GM23338 (cell line): ENCODE measurements at regions not wholly inside any gene's neighbourhood (a gene's known extent, or its start where the extent isn't known, plus 50 kb on each side); places are given as distances from the start of the nearest gene placed in this dataset.

Experiments used
- ATAC-seq: fragments of 200-7000 bp; cut with Tn5 transposase; 3 replicates; pipeline ENCODE4 v1.9.1; 2020
- DNase-seq: peaks from one replicate; pipeline ENCODE4 v3.0.0-alpha.2; 2015; ENCODE audit warnings: low spot score
- H2AFZ ChIP-seq: fragments of 200-600 bp; sonication (generic); 2 replicates; pipeline ENCODE4 v1.8.0; 2016; ENCODE audit warnings: antibody characterized with exemption, mild to moderate bottlenecking, moderate library complexity
- H3F3A ChIP-seq: fragments of 200-600 bp; sonication (generic); replicated peaks from 2 replicates; pipeline ENCODE4 v1.8.0; 2017; ENCODE audit warnings: antibody characterized with exemption, mixed run types, low read depth
- H3K27ac ChIP-seq: fragments of 200-600 bp; sonication (generic); 2 replicates; pipeline ENCODE4 v1.6.1; 2016; ENCODE audit warnings: low read depth
- H3K27me3 ChIP-seq: fragments of 200-600 bp; sonication (generic); 2 replicates; pipeline ENCODE4 v1.8.0; 2016; ENCODE audit warnings: mild to moderate bottlenecking, mixed run types, moderate library complexity; ENCODE audit not compliant: insufficient read depth
- H3K36me3 ChIP-seq: fragments of 200-600 bp; sonication (generic); 2 replicates; pipeline ENCODE4 v1.8.0; 2016; ENCODE audit warnings: mild to moderate bottlenecking; ENCODE audit not compliant: insufficient read depth
- H3K4me1 ChIP-seq: fragments of 200-600 bp; sonication (generic); 2 replicates; pipeline ENCODE4 v1.8.0; 2016; ENCODE audit warnings: mild to moderate bottlenecking, moderate library complexity; ENCODE audit not compliant: insufficient read depth
- H3K4me2 ChIP-seq: fragments of 200-600 bp; sonication (generic); 2 replicates; pipeline ENCODE4 v1.7.1; 2017; ENCODE audit warnings: mixed run types
- H3K4me3 ChIP-seq: fragments of 200-600 bp; sonication (generic); 2 replicates; pipeline ENCODE4 v1.6.1; 2016; ENCODE audit warnings: mixed run types
- H3K79me2 ChIP-seq: fragments of 200-600 bp; sonication (generic); replicated peaks from 2 replicates; pipeline ENCODE4 v1.8.0; 2017; ENCODE audit warnings: mild to moderate bottlenecking; ENCODE audit not compliant: insufficient read depth
- H3K9me2 ChIP-seq: fragments of 200-600 bp; sonication (generic); 2 replicates; pipeline ENCODE4 v1.8.0; 2017; ENCODE audit not compliant: insufficient read depth
- H4K20me1 ChIP-seq: fragments of 200-600 bp; sonication (generic); replicated peaks from 2 replicates; pipeline ENCODE4 v1.8.0; 2017; ENCODE audit warnings: mild to moderate bottlenecking; ENCODE audit not compliant: insufficient read depth
- H3K27ac Mint-ChIP-seq: 2 replicates; pipeline ENCODE4 v1.8.0; 2020; ENCODE audit warnings: inconsistent platforms, mild to moderate bottlenecking, moderate library complexity, mixed read lengths
- H3K27me3 Mint-ChIP-seq: 3 replicates; pipeline ENCODE4 v1.8.0; 2022; ENCODE audit warnings: low read depth, mild to moderate bottlenecking, moderate library complexity, mixed read lengths, inconsistent platforms; ENCODE audit not compliant: insufficient read depth, poor library complexity
- H3K36me3 Mint-ChIP-seq: 3 replicates; pipeline ENCODE4 v1.8.0; 2021; ENCODE audit warnings: low read depth, mild to moderate bottlenecking, inconsistent platforms, moderate library complexity, mixed read lengths
- H3K4me1 Mint-ChIP-seq: 3 replicates; pipeline ENCODE4 v1.8.0; 2020; ENCODE audit warnings: mild to moderate bottlenecking, inconsistent platforms, mixed read lengths
- H3K4me3 Mint-ChIP-seq: 3 replicates; pipeline ENCODE4 v1.8.0; 2021; ENCODE audit warnings: moderate library complexity, mild to moderate bottlenecking, inconsistent platforms, mixed read lengths
- H3K9me3 Mint-ChIP-seq: 3 replicates; pipeline ENCODE4 v1.8.0; 2020; ENCODE audit warnings: moderate library complexity, mild to moderate bottlenecking, inconsistent platforms, mixed read lengths
- CREB1 ChIP-seq: fragments of 250-450 bp; sonication (Bioruptor Pico); IDR thresholded peaks from 2 replicates; pipeline ENCODE4 v1.5.0; 2020; ENCODE audit warnings: low read depth, mild to moderate bottlenecking, moderate library complexity
- CTCF ChIP-seq, 2 experiments: fragments of 200-600 bp in 1 of 2; sonication (generic) in 1 of 2; conservative IDR thresholded peaks; 2 replicates each; pipeline versions ENCODE4 v1.5.1 to v1.6.1; 2016 to 2017; ENCODE audit warnings: antibody characterized with exemption in 2 of 2, low read depth in 2 of 2, mild to moderate bottlenecking in 2 of 2, moderate library complexity in 1 of 2
- EZH2 ChIP-seq: fragments of 200-600 bp; sonication (generic); IDR thresholded peaks from one replicate; pipeline ENCODE4 v1.8.0; 2017; ENCODE audit warnings: antibody characterized with exemption, mild to moderate bottlenecking, low read depth; ENCODE audit not compliant: unreplicated experiment
- EZH2phosphoT487 ChIP-seq: fragments of 200-600 bp; sonication (generic); IDR thresholded peaks from one replicate; pipeline ENCODE4 v1.8.1; 2018; ENCODE audit warnings: antibody characterized with exemption; ENCODE audit not compliant: unreplicated experiment
- JUNB ChIP-seq: IDR thresholded peaks from one replicate; pipeline ENCODE4 v1.6.1; 2016; ENCODE audit warnings: antibody characterized with exemption; ENCODE audit not compliant: unreplicated experiment
- NANOG ChIP-seq: IDR thresholded peaks from 2 replicates; pipeline ENCODE4 v1.6.1; 2016; ENCODE audit warnings: antibody characterized with exemption, borderline replicate concordance
- POLR2AphosphoS5 ChIP-seq: IDR thresholded peaks from 2 replicates; pipeline ENCODE4 v1.6.1; 2016; ENCODE audit warnings: antibody characterized with exemption, low read depth
- REST ChIP-seq: IDR thresholded peaks from one replicate; pipeline ENCODE4 v1.6.1; 2018; ENCODE audit warnings: antibody characterized with exemption; ENCODE audit not compliant: unreplicated experiment
- STAT1 ChIP-seq: IDR thresholded peaks from one replicate; pipeline ENCODE4 v1.6.1; 2016; ENCODE audit warnings: antibody characterized with exemption; ENCODE audit not compliant: unreplicated experiment
- ZNF114 ChIP-seq: fragments of 250-450 bp; sonication (Bioruptor Pico); IDR thresholded peaks from 2 replicates; pipeline ENCODE4 v1.5.0; 2020; ENCODE audit warnings: mild to moderate bottlenecking, moderate library complexity
- ZNF331 ChIP-seq: fragments of 250-450 bp; sonication (Bioruptor Pico); IDR thresholded peaks from 2 replicates; pipeline ENCODE4 v1.5.0; 2020; ENCODE audit warnings: low read depth, mild to moderate bottlenecking, moderate library complexity
- ZNF462 ChIP-seq: fragments of 250-450 bp; sonication (Bioruptor Pico); IDR thresholded peaks from 2 replicates; pipeline ENCODE4 v1.5.0; 2020; ENCODE audit warnings: mild to moderate bottlenecking, moderate library complexity
- TF ChIP-seq, protein P1 (sequence below): IDR thresholded peaks from 2 replicates; pipeline ENCODE4 v1.6.1; 2016; ENCODE audit warnings: antibody characterized with exemption

DNA sequence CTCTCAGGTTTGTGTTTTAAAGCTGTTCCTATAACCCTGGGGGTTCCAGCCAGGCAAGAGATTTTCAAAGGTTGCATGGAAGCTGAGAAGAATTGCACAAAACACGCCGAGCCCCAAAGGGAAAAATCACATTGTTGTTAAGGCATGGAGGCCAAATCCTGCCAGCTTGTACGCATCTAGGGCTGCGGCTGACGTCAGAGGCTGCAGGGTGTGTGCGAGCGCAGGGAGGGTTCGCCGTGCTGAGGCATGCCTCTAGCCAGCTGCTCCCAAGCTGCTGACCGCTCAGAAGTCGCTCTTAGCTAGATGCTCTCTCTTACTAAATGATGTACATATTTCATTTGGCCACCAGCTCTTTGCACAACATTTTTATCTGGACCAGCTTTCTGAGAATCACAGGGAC is 191.8 kb downstream of the LPIN1 start (continued):
- TF ChIP-seq ZNF331 (CRISPR knock-in tag) (no peak), CREB1 (CRISPR knock-in tag) (no peak), STAT1 (no peak)

GRCh38 chr2:11939523-11939922 is 193.1 kb downstream of the LPIN1 start:
- no peaks in the 10 kb centered on the region for H3K27me3 Mint-ChIP-seq
- Histone ChIP-seq H3K4me2 (no peak overlapping the region), H3K4me1 (no peaks in the 10 kb centered on the region), H4K20me1 (no peaks in the 10 kb centered on the region), H3K4me3 (no peak overlapping the region), H2AFZ (no peak overlapping the region), H3K27me3 (no peaks in the 10 kb centered on the region), H3K79me2 (no peaks in the 10 kb centered on the region), H3K27ac (no peak overlapping the region), H3K36me3 (no peaks in the 10 kb centered on the region), H3F3A (no peaks in the 10 kb centered on the region), H3K9me2 (peaks cover 7% of the 10 kb centered on the region; the same call in 1 of the 2 replicates)
- H3K9me3 Mint-ChIP-seq = no peaks in the 10 kb centered on the region
- DNase-seq = no peak
- 0 out of 3 replicates have a peak, but pooled peaks cover 2% of the 10 kb centered on the region for H3K4me1 Mint-ChIP-seq
- no peak overlapping the region for H3K27ac Mint-ChIP-seq
- ATAC-seq = no peak
- TF ChIP-seq NANOG (no peak), JUNB (no peak), ZNF114 (no peak), ZNF331 (CRISPR knock-in tag) (no peak), STAT1 (no peak), REST (no peak), POLR2AphosphoS5 (no peak), EZH2 (no peak), ZNF462 (no peak), EZH2phosphoT487 (no peak), CREB1 (CRISPR knock-in tag) (no peak), CTCF (conservative IDR thresholded peaks at IDR 0.05; ENCODE audit: low read depth in 2 of 2) (no peak)
- TF ChIP-seq, protein P1, sequence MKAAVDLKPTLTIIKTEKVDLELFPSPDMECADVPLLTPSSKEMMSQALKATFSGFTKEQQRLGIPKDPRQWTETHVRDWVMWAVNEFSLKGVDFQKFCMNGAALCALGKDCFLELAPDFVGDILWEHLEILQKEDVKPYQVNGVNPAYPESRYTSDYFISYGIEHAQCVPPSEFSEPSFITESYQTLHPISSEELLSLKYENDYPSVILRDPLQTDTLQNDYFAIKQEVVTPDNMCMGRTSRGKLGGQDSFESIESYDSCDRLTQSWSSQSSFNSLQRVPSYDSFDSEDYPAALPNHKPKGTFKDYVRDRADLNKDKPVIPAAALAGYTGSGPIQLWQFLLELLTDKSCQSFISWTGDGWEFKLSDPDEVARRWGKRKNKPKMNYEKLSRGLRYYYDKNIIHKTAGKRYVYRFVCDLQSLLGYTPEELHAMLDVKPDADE = no peak
- no peak overlapping the region for H3K4me3 Mint-ChIP-seq
- no peaks in the 10 kb centered on the region for H3K36me3 Mint-ChIP-seq
